Neural cell (in vitro differentiated cells): ENCODE measurements at regions not wholly inside any gene's neighbourhood (a gene's known extent, or its start where the extent isn't known, plus 50 kb on each side); places are given as distances from the start of the nearest gene placed in this dataset.

ENCODE experiments used
- H2AFZ ChIP-seq: fragments of 200-600, 300-800 bp; sonication (generic), shearing (Covaris generic); 2 replicates; pipeline ENCODE4 v1.6.0; 2014; ENCODE audit warnings: low read depth, mild to moderate bottlenecking, antibody characterized with exemption, low read length, moderate library complexity
- H3F3A ChIP-seq: fragments of 200-600 bp; shearing (Covaris generic); 2 replicates; pipeline ENCODE4 v1.6.1; 2016; ENCODE audit warnings: mild to moderate bottlenecking, moderate library complexity, mixed read lengths, antibody characterized with exemption, low read length; ENCODE audit not compliant: insufficient read depth, poor library complexity, severe bottlenecking
- H3K27ac ChIP-seq: fragments of 200-600, 300-800 bp; sonication (generic), shearing (Covaris generic); 2 replicates; pipeline ENCODE4 v1.5.1; 2014; ENCODE audit warnings: mild to moderate bottlenecking, low read length, moderate library complexity
- H3K27me3 ChIP-seq: fragments of 300-800, 200-600 bp; sonication (generic), shearing (Covaris generic); 2 replicates; pipeline ENCODE4 v1.6.0; 2014; ENCODE audit warnings: mild to moderate bottlenecking, low read depth, low read length, moderate library complexity; ENCODE audit not compliant: insufficient read depth
- H3K36me3 ChIP-seq: fragments of 300-800, 200-600 bp; sonication (generic), shearing (Covaris generic); 2 replicates; pipeline ENCODE4 v1.5.1; 2014; ENCODE audit warnings: mild to moderate bottlenecking, antibody characterized with exemption, low read length, moderate library complexity; ENCODE audit not compliant: insufficient read depth
- H3K4me2 ChIP-seq: fragments of 300-800, 200-600 bp; sonication (generic), shearing (Covaris generic); 2 replicates; pipeline ENCODE4 v1.6.0; 2014; ENCODE audit warnings: mild to moderate bottlenecking, low read length
- H3K4me3 ChIP-seq: fragments of 300-800, 200-600 bp; sonication (generic), shearing (Covaris generic); 2 replicates; pipeline ENCODE4 v1.5.1; 2014; ENCODE audit warnings: mild to moderate bottlenecking, low read length, moderate library complexity
- H3K79me2 ChIP-seq: fragments of 200-600 bp; shearing (Covaris generic); replicated peaks from 2 replicates; pipeline ENCODE4 v1.6.0; 2014; ENCODE audit warnings: mild to moderate bottlenecking, low read length, moderate library complexity; ENCODE audit not compliant: insufficient read depth
- H3K9ac ChIP-seq: fragments of 300-800, 200-600 bp; sonication (generic), shearing (Covaris generic); 2 replicates; pipeline ENCODE4 v1.6.1; 2016; ENCODE audit warnings: mild to moderate bottlenecking, low read length, mixed read lengths
- H3K9me2 ChIP-seq: fragments of 200-600 bp; shearing (Covaris generic); 2 replicates; pipeline ENCODE4 v1.6.1; 2016; ENCODE audit warnings: mild to moderate bottlenecking, low read length, mixed read lengths; ENCODE audit not compliant: insufficient read depth
- H3K9me3 ChIP-seq: fragments of 200-600, 300-800 bp; sonication (generic), shearing (Covaris generic); 2 replicates; pipeline ENCODE4 v1.6.1; 2016; ENCODE audit warnings: mild to moderate bottlenecking, mixed run types, low read length, moderate library complexity, mixed read lengths
- H4K20me1 ChIP-seq: fragments of 200-600 bp; shearing (Covaris generic); 2 replicates; pipeline ENCODE4 v1.6.1; 2016; ENCODE audit warnings: mild to moderate bottlenecking, mixed run types; ENCODE audit not compliant: insufficient read depth
- CTCF ChIP-seq: fragments of 450-650 bp; IDR thresholded peaks from 2 replicates; pipeline ENCODE4 v1.5.1; 2014; ENCODE audit warnings: antibody characterized with exemption, mild to moderate bottlenecking, moderate library complexity; ENCODE audit not compliant: poor library complexity, severe bottlenecking
- EP300 ChIP-seq: fragments of 450-650 bp; conservative IDR thresholded peaks from 2 replicates; pipeline ENCODE4 v1.6.1; 2014; ENCODE audit warnings: antibody characterized with exemption, mild to moderate bottlenecking, moderate library complexity; ENCODE audit not compliant: poor library complexity, severe bottlenecking
- EZH2 ChIP-seq: fragments of 200-600, 300-800 bp; shearing (Covaris generic), sonication (generic); IDR thresholded peaks from 2 replicates; pipeline ENCODE4 v1.6.1; 2014; ENCODE audit warnings: antibody characterized with exemption, low read length, borderline replicate concordance, mild to moderate bottlenecking; ENCODE audit not compliant: insufficient read depth, poor library complexity, severe bottlenecking
- MXI1 ChIP-seq: fragments of 450-650 bp; conservative IDR thresholded peaks from 2 replicates; pipeline ENCODE4 v1.6.1; 2014; ENCODE audit warnings: antibody characterized with exemption, mild to moderate bottlenecking; ENCODE audit not compliant: poor library complexity, severe bottlenecking
- POLR2AphosphoS5 ChIP-seq: IDR thresholded peaks from 2 replicates; pipeline ENCODE4 v1.6.1; 2012
- RAD21 ChIP-seq: fragments of 450-650 bp; conservative IDR thresholded peaks from 2 replicates; pipeline ENCODE4 v1.6.1; 2014; ENCODE audit warnings: antibody characterized with exemption, mild to moderate bottlenecking, moderate library complexity
- REST ChIP-seq: IDR thresholded peaks from 2 replicates; pipeline ENCODE4 v1.6.1; 2012; ENCODE audit warnings: borderline replicate concordance
- SMC3 ChIP-seq: fragments of 450-650 bp; conservative IDR thresholded peaks from 2 replicates; pipeline ENCODE4 v1.6.1; 2014; ENCODE audit warnings: antibody characterized with exemption, mild to moderate bottlenecking, moderate library complexity; ENCODE audit not compliant: poor library complexity
- TAF1 ChIP-seq: IDR thresholded peaks from 2 replicates; pipeline ENCODE4 v1.6.1; 2012; ENCODE audit warnings: low read depth

GRCh38 chr15:81068516-81068915 is 65.6 kb upstream of the CFAP161 start:
- Histone ChIP-seq H3K36me3 (no peaks in the 10 kb centered on the region), H4K20me1 (no peaks in the 10 kb centered on the region)
- TF ChIP-seq TAF1: no peak
- no peak for TF ChIP-seq RAD21
- no peak for TF ChIP-seq POLR2AphosphoS5
- no peak for TF ChIP-seq SMC3
- TF ChIP-seq EP300: no peak
- TF ChIP-seq EZH2: no peak
- no peak for TF ChIP-seq CTCF
- TF ChIP-seq MXI1: no peak

GRCh38 chr15:81069356-81069755 is 64.7 kb upstream of the CFAP161 start:
- no peaks in the 10 kb centered on the region for H3K9me2 ChIP-seq
- no peaks in the 10 kb centered on the region for H3K27me3 ChIP-seq
- no peak overlapping the region for H3K4me2 ChIP-seq
- TF ChIP-seq TAF1: no peak
- TF ChIP-seq MXI1: no peak
- no peak for TF ChIP-seq RAD21
- TF ChIP-seq POLR2AphosphoS5: no peak
- no peak for TF ChIP-seq CTCF
- no peak for TF ChIP-seq REST
- no peak for TF ChIP-seq EP300
- no peak for TF ChIP-seq SMC3
- no peak for TF ChIP-seq EZH2
- H3K4me3 ChIP-seq: no peak overlapping the region
- H2AFZ ChIP-seq: no peak overlapping the region
- H3K27ac ChIP-seq: no peak overlapping the region
- no peaks in the 10 kb centered on the region for H3K79me2 ChIP-seq
- no peaks in the 10 kb centered on the region for H3F3A ChIP-seq
- no peaks in the 10 kb centered on the region for H3K9me3 ChIP-seq
- H3K36me3 ChIP-seq: no peaks in the 10 kb centered on the region
- H4K20me1 ChIP-seq: no peaks in the 10 kb centered on the region
- no peak overlapping the region for H3K9ac ChIP-seq

More at GRCh38 chr15:81068516-81068915, 65.6 kb upstream of the CFAP161 start:
- Histone ChIP-seq H3K27ac (no peak overlapping the region), H3K9ac (no peak overlapping the region), H3K4me3 (no peak overlapping the region), H3K27me3 (no peaks in the 10 kb centered on the region), H3K9me3 (no peaks in the 10 kb centered on the region), H2AFZ (no peak overlapping the region), H3K79me2 (no peaks in the 10 kb centered on the region), H3K9me2 (no peaks in the 10 kb centered on the region), H3F3A (no peaks in the 10 kb centered on the region), H3K4me2 (no peak overlapping the region)
